ENCODE measurements at regions not wholly inside any gene's neighbourhood (a gene's known extent, or its start where the extent isn't known, plus 50 kb on each side); places are given as distances from the start of the nearest gene placed in this dataset.

GRCh38 chr4:186015212-186015817 lies 53.6 kb upstream of the TLR3 start:
- H3K4me3 ChIP-seq (ENCODE audit: low read depth, low read length): no peak overlapping the region
- no peak for DNase-seq (ENCODE audit: low read depth)
- no peak for TF ChIP-seq CTCF (IDR thresholded peaks at IDR 0.05; ENCODE audit: low read depth, low read length, missing control alignments)

- no peak for TF ChIP-seq CTCF (IDR thresholded peaks at IDR 0.05; ENCODE audit: low read depth, low read length, missing control alignments)
- no peak overlapping the region for H3K4me3 ChIP-seq (ENCODE audit: low read depth, low read length)
- no peak for DNase-seq (ENCODE audit: low read depth)
Measured at GRCh38 chr4:186016796-186017195, 52.2 kb upstream of the TLR3 start.

- no peak overlapping the region for H3K4me3 ChIP-seq (ENCODE audit: low read depth, low read length)
- no peak for TF ChIP-seq CTCF (IDR thresholded peaks at IDR 0.05; ENCODE audit: low read depth, low read length, missing control alignments)
- DNase-seq (ENCODE audit: low read depth): no peak
Measured at GRCh38 chr4:186017801-186018200, 51.2 kb upstream of the TLR3 start.

- TF ChIP-seq CTCF (IDR thresholded peaks at IDR 0.05; ENCODE audit: low read depth, low read length, missing control alignments): no peak
- no peak for DNase-seq (ENCODE audit: low read depth)
- H3K4me3 ChIP-seq (ENCODE audit: low read depth, low read length): no peak overlapping the region
Measured at GRCh38 chr4:186018261-186018660, 50.7 kb upstream of the TLR3 start.

- no peak for TF ChIP-seq CTCF (IDR thresholded peaks at IDR 0.05; ENCODE audit: low read depth, low read length, missing control alignments)
- no peak overlapping the region for H3K4me3 ChIP-seq (ENCODE audit: low read depth, low read length)
- no peak for DNase-seq (ENCODE audit: low read depth)
Measured at GRCh38 chr4:186018784-186019183, 50.2 kb upstream of the TLR3 start.
